ENCODE measurements at regions not wholly inside any gene's neighbourhood (a gene's known extent, or its start where the extent isn't known, plus 50 kb on each side); places are given as distances from the start of the nearest gene placed in this dataset.
"Not testable (repeated sequence)": the region's sequence is repeated elsewhere in the genome, so short reads cannot be mapped to it uniquely, and the experiment has no call there.

DNA sequence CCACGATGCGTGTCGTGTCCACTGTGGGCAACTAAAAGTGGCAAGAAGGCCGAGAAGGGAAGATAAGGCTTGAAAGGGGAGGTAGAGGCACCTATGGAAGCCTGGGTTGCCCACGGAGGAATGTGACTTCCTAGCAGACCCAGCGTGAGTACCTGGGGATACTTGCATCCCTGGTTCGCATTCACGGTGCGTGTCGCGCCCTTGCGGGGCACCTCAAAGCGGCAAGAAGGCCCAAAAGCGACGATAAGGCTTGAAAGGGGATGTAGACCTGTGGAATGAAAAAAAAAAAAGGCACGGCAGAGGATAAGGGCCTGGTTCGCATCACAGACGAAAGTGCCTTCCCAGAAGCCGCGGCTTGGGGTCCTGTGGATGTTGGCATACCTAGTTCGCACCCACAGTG is 282.9 kb downstream of the ALG10 start:
- DNase-seq = no peak

DNA sequence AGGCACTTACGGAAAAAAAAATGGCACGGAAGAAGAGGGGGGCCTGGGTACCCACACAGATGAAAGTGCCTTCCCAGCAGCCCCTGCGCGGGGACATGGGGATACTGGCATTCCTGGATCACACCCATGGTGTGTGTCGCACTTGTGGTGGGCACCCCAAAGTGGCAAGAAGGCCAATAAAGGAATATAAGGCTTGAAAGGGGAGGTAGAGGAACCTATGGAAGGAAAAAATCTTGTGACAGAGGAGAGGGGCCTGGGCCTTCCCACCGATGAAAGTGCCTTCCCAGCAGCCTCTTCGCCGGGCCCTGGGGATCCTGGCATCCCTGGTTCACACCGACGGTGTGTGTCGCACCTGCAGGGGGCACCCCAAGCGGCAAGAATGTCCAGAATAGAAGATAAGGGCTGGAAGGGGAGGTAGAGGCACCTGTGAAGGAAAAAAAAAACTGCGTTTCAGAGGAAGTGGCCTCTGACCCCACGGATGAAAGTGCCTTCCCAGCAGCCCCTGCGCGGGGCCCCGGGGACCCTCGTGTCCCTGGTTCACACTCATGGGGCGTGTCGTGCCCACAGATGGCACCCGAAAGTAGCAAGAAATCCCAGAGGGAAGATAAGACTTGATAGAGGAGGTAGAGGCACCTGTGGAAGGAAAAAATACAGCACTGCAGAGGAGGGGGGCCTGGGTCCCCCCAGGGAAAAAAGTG is 284.0 kb downstream of the ALG10 start:
- DNase-seq = no peak

DNA sequence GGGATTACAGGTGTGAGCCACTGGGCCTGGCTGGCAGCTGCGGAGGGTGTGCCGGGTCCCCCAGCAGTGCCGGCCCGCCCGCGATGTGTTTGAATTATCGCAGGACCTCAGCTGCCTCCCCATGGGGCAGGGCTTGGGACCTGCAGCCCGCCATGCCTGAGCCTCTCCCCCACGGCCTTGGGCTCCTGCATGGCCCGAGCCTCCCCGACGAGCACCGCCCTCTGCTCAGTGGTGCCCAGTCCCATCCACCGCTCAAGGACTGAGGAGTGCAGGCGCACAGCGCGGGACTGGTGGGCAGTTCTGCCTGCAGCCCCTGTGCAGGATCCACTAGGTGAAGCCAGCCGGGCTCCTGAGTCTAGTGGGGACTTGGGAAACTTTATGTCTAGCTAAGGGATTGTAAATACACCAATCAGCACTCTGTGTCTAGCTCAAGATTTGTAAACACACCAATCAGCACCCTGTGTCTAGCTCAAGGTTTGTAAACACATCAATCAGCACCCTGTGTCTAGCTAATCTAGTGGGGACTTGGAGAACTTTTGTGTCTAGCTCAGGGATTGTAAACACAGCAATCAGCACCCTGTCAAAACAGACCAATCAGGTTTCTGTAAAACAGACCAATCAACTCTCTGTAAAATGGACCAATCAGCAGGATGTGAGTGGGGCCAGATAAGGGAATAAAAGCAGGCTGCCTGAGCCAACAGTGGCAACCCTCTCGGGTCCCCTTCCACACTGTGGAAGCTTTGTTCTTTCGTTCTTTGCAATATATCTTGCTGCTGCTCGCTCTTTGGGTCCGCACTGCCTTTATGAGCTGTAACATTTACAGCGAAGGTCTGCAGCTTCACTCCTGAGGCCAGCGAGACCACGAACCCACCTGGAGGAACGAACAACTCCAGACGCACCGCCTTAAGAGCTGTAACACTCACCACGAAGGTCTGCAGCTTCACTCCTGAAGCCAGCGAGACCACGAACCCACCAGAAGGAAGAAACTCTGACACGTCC is 287.8 kb downstream of the ALG10 start:
- DNase-seq = not testable (repeated sequence)

DNA sequence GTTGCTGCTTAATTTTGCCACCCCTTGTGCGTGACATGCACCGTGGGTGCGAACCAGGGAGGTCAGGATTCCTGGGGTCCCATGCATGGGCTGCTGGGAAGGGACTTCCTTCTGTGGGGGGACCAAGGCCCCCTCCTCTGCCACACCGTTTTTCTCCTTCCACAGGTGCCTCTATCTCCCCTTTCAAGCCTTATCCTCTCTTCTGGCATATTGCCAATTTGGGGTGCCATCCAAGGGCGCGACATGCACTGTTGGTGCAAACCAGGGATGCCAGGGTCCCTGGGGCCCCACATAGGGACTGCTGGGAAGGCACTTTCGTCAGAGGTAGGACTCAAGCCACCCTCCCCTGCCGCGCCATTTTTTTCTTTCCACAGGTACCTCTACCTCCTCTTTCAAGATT is 289.0 kb downstream of the ALG10 start:
- no peak for DNase-seq

DNA sequence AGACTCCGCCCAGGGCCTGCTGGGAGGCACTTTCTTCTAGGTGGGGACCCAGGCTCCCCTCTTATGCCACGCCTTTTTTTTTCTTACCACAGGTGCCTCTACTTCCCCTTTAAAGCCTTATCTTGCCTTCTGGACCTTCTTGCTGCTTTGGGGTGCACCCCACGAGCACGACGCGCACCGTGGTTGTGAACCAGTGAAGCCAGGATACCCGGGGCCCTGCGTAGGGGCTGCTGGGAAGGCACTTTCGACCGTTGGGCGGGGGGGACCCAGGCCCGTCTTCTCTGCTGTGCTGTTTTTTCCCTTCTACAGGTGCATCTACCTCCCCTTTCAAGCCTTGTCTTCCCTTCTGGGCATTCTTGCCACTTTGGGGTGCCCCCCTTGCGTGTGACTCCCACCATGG is 305.4 kb downstream of the ALG10 start:
- no peak for DNase-seq

DNA sequence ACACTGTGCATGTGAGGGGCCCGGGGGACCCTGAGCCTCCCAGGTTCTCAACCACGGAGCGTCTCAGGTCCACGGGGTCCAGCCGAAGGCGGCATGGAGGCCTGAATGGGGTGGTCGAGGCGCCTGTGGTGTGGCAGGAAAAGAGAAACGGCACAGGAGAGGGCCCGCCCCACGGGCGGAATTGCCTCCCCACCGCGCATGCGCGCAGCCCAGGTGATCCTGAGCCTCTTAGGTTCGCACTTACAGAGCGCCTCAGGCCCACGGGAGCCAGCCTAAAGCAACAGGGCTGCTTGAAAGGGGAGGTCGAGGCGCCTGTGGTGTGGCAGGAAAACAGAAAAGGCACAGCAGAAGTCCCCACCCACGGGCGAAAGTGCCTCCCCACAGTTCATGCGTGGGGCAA is 311.0 kb downstream of the ALG10 start:
- DNase-seq = no peak

DNA sequence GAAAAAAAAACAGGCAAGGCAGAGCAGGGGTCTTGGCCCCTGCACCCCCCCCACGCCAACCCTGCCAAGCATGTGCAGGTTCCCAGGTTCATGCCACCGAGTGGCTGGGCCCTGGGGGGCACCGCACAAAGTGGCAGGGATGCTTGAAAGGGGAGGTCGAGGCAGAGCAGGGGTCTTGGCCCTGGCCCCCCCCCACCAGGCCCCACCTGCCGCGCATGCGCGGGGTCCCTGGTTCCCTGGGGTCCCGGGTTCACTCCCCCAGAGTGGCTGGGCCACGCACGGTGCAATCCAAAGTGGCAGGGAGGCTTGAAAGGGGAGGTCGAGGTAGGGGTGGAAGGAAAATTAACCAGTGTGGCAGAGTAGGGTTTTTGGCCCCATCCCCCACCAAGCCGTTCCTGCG is 312.2 kb downstream of the ALG10 start:
- DNase-seq = no peak

DNA sequence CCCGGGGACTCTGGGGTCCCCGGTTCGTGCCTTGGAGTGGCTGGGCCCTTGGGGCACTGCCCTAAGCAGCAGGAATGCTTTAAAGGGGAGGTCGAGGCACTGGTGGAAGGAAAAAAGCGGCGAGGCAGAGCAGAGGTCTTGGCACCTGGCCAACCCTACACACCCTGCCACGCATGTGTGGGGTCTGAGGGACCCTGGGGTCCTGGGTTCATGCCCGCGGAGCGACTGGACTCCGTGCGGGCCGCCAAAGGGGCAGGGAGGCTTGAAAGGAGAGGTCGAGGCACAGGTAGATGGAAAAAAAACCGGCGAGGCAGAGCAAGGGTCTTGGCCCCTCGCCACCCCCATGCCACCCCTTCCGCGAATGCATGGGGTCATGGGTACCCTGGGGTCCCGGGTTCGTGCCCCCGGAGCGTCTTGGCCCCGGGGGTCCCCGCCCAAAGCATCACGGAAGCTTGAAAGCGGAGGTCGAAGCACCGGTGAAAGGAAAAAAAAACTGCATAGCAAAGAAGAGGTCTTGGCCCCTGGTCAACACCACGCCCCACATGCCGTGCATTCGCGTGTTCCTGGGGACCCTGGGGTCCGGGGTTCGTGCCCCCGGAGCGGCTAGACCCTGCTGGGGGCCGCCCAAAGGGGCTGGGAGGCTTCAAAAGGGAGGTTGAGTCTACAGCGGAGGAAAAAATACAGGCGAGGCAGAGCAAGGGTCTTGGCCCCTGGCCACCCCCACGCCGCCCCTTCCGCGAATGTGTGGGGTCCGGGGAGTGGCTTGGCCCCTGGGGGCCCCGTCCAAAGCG is 312.9 kb downstream of the ALG10 start:
- DNase-seq = no peak

DNA sequence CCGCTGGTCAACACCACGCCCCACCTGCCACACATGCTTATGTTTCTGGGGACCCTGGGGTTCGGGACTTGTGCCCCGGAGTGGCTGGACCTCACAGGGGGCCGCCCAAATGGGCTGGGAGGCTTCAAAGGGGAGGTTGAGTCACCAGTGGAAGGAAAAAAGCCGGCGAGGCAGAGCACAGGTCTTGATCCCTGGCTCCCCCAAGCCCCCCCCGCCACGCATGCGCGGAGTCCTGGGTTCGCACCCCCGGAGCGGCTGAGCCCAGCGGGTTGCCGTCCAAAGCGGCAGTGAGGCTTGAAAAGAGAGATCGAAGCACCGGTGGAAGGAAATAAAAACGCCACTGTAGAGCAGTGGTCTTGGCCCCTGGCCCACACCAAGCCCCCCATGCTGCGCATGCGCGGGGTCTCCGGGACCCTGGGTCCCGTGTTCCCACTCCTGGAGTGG is 313.5 kb downstream of the ALG10 start:
- no peak for DNase-seq

DNA sequence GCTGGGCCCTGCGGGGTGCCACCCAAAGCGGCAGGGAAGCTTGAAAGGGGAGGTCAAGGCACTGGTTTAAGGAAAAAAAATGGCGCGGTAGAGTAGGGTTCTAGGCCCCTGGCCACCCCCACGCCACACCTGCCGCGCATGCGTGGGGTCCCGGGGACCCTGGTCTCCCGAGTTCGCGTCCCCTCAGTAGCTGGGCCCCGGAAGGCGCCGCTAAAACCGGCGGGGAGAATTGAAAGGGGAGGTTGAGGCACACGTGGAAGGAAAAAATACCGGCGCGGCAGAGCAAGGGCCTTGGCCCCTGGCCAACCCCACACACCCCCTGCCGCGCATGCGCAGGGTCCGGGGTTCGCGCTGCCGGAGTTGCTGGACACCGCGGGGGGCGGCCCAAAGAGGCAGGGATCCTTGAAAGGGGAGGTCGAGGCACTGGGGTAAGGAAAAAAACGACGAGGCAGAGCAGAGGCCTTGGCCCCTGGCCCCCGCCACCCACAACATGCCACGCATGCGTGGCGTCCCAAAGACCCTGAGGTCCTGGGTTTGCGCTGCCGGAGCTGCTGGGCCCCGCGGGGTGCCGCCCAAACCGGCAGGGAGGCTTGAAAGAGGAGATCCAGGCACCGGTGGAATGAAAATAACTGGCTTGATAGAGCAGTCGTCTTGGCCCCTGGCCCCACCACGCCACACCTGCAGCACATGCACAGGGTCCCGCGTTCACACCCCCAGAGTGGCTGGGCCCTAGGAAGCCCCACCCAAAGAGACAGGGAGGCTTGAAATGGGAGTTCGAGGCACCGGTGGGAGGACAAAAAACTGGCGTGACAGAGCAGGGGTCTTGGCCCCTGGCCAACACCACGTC is 314.5 kb downstream of the ALG10 start:
- DNase-seq = no peak

DNA sequence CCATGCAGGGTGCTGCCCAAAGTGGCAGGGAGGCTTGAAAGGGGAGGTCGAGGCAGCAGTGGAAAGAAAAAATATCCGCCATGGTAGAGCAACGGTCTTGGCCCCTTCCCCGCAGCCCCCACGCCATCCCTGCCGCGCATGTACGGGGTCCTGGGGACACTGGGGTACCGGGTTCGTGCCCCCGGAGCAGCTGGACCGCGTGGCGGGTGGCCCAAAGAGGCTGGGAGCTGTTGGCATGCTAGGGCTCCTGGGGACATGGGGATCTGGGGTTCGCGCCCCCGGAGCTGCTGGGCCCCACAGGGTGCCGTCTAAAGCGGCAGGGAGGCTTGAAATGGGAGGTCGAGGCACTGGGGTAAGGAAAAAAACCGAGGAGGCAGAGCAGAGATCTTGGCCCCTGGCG is 316.5 kb downstream of the ALG10 start:
- DNase-seq = no peak

DNA sequence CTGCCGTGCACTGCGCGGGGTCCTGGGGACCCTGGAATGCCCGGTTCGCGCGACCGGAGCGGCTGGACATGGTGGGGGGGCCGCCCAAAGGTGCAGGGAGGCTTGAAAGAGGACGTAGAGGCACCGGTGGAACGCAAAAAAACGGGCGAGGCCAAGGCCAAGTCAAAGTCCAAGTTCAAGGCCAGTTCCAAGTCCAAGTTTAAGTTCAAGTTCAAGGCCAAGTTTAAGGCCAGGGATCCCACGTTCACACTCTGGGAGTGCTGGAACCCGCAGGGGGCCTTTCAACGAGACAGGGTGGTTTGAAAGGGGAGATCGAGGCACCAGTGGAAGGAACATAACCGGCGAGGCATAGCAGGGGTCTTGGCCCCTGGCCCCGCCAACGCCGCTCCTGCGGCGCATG is 317.6 kb downstream of the ALG10 start:
- no peak for DNase-seq

DNA sequence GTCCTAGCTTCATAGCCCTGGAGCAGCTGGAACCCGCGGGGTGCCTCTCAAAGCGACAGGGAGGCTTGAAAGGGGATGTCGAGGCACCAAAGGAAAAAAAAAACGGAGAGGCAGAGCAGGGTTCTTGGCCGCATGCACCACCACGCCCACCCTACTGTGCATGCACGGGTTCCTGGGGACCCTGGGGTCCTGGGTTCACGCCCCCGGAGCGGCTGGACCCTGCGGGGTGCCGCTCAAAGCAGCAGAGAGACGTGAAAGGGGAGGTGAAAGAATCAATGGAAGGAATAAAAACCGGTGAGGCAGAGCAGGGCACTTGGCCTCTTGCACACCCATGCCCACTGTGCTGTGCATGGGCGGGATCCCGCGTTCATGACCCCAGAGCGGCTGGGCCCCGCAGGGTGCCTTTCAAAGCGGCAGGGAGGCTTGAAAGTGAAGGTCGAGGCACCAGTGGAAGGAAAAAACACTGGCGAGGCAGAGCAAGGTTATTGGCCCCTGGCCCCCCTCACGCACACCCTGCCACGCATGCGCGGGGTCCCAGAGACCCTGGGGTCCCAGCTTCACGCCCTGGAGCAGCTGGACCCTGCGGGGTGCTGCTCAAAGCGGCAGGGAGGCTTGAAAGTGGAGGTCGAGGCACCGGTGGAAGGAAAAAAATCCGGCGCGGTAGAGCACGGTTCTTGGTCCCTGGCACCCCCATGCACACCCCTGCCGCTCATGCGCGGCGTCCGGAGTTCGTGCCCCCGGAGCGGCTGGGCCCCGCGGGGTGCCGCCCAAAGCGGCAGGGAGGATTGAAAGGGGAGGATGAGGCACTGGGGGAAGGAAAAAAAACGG is 318.5 kb downstream of the ALG10 start:
- no peak for DNase-seq

DNA sequence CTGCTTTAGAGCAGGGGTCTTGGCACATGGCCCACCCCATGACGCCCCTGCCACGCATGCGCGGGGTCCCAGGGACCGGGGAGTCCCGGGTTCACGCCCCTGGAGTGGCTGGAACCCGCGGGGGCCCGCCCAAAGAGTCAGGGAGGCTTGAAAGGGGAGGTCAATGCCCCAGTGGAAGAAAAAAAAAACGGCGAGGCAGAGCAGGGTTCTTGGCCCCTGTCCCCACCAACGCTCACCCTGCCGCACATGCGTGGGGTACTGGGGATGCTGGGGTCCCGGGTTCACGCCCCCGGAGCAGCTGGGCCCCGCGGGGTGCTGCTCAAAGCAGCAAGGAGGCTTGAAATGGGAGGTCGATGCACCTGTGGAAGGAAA is 319.1 kb downstream of the ALG10 start:
- DNase-seq = no peak

DNA sequence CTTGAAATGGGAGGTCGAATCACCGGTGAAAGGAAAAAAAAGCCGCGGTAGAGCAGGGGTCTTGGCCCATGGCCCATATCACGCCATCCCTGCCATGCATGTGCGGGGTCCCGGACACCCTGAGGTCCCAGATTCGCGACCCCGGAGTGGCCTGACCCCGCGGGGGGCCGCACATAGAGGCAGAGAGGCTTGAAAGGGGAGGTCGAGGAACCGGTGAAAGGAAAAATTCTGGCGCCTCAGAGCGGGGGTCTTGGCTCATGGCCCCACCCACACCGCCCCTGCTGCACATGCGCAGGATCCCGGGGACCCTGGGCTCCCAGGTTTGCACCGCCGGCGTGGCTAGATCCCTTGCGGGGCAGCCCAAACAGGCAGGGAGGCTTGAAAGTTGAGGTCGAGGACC is 319.8 kb downstream of the ALG10 start:
- no peak for DNase-seq

DNA sequence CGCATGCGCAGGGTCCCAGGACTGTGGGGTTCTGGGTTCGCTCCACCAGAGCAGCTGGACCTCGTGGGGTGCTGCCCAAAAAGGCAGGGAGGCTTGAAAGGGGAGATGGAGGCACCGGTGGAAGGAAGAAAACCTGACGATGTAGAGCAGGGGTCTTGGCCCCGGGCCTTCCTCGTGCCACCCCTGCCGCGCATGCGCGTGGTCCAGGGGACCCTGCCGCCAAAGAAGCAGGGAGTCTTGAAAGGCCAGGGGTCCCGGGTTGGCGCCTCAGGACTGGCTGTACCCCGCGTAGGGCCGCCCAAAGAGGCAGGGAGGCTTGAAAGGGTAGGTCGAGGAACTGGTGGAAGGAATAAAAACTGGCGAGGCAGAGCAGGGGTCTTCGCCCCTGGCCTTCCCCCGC is 321.0 kb downstream of the ALG10 start:
- DNase-seq = no peak

DNA sequence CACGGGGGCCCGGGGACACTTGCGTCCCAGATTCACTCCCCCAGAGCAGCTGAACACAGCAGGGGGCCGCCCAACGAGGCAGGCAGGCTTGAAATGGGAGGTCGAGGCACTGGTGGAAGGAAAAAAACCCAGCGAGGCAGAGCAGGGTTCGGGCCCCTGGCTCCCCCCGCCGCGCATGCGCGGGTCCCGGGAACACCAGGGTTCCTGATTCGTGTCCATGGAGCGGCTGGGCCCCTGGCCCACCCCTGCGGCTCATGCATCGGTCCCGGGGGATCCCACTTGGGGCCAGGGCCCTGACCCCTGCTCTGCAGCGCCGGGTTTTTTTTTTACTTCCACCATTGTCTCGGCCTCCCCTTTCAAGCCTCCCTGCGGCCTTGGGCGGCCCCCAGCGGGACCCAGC is 321.5 kb downstream of the ALG10 start:
- no peak for DNase-seq

DNA sequence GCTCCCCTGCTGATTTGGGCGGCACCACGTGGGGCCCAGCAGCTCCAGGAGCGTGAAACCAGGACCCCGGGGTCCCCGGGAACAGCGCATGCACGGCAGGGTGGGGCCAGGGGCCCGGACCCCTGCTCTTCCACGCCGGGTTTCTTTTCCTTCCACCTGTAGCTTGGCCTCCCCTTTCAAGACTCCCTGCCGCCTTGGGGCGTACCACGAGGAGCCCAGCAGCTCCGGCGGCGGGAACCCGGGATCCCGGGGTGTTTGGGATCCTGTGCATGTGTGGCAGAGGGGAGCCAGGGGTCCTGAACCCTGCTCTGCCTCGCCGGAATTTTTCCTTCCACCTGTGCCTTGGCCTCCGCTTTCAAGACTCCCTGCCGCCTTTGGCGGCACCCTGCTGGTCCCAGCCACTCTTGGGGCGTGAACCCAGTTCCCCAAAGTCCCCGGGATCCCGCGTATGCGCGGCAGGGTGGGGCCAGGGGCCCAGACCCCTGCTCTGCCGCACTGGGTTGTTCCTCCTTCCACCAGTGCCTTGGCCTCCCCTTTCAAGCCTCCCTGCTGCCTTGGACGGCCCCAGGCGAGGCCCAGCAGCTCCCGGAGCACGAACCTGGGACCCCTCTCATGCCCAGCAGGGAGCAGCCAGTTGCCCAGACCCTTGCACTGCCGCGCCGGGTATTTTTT is 322.7 kb downstream of the ALG10 start:
- no peak for DNase-seq

DNA sequence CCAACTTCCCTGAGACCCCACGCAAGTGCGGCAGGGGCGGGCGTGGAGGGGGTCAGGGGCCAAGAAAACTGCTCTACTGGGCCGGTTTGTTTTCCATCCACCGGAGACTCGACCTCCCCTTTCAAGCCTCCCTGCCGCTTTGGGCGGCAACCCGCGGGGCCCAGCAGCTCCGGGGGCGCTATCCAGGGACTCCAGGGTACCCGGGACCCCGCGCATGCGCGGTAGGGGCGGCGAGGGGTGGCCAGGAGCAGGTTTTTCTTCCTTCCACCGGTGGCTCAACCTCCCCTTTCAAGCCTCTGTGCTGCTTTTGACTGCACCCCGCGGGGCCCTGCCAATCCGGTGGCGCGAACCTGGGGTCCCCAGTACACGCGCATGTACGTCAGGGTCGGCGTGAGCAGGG is 323.5 kb downstream of the ALG10 start:
- DNase-seq = no peak

DNA sequence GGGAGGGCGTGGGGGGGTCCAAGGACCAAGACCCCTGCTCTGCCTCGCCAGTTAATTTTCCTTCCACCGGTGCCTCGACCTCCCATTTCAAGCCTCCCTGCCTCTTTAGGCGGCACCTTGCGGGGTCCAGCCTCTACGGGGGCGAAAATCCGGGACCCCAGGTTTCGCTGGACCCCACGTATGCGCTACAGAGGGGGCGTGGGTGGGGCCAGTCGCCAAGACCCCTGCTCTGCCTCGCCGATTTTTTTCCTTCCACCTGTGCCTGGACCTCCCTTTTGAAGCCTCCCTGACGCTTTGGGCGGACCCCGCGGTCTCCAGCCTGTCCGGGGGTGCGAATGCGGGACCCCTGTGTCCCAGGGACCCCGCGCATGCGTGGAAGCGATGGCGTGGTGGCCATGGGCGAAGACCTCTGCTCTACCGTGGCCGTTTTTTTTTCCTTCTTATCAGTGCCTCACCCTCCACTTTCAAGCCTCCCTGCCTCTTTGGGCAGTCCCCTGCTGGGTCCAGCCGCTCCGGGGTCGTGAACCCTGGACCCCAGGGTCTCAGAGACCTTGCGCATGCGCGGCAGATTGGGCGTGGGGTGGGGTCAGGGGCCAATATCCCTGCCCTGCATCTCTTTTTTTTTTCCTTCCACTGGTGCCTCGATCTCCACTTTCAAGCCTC is 324.2 kb downstream of the ALG10 start:
- DNase-seq = no peak

All from T-helper 2 cell (primary cell).